ENCODE measurements at regions not wholly inside any gene's neighbourhood (a gene's known extent, or its start where the extent isn't known, plus 50 kb on each side); places are given as distances from the start of the nearest gene placed in this dataset.

DNA sequence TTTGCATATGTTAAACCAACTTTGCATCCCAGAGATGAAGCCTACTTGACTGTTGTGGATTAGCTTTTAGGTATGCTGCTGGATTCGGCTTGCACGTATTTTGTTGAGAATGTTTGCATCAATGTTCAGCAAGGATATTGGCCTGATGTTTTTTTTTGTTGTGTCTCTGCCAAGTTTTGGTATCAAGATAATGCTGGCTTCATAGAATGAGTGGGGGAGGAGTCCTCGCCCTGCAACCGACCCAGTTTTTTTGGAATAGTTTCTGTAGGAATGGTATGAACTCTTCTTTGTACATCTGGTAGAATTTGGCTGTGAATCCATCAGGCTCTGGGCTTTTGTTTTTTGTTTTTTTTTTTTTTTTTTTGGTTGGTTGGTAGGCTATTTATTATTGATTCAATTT lies 147.9 kb downstream of the AHR start:
- Histone ChIP-seq H4K20me1 (ENCODE audit: control insufficient read depth, insufficient read depth, low read depth, low read length) (no peaks in the 10 kb centered on the region), H3K9me3 (ENCODE audit: control insufficient read depth, insufficient read depth, low read length) (peaks cover 5% of the 10 kb centered on the region; the same call in 1 of the 2 replicates), H3K4me2 (ENCODE audit: low read length) (no peak overlapping the region), H3K4me1 (ENCODE audit: control insufficient read depth, low read length) (no peaks in the 10 kb centered on the region), H3K27me3 (ENCODE audit: control insufficient read depth, low read length) (no peaks in the 10 kb centered on the region), H3K4me3 (ENCODE audit: low read length) (no peak overlapping the region), H3K27ac (ENCODE audit: low read depth, low read length) (no peak overlapping the region), H3K9me2 (replicated peaks; ENCODE audit: control insufficient read depth, low read length) (no peaks in the 10 kb centered on the region; the same call in 1 of the 2 replicates), H3F3A (ENCODE audit: control insufficient read depth, insufficient read depth) (no peaks in the 10 kb centered on the region), H3K79me2 (ENCODE audit: control insufficient read depth, low read length) (no peaks in the 10 kb centered on the region), H3K36me3 (ENCODE audit: control insufficient read depth, low read length) (no peaks in the 10 kb centered on the region)
- TF ChIP-seq, protein P1, sequence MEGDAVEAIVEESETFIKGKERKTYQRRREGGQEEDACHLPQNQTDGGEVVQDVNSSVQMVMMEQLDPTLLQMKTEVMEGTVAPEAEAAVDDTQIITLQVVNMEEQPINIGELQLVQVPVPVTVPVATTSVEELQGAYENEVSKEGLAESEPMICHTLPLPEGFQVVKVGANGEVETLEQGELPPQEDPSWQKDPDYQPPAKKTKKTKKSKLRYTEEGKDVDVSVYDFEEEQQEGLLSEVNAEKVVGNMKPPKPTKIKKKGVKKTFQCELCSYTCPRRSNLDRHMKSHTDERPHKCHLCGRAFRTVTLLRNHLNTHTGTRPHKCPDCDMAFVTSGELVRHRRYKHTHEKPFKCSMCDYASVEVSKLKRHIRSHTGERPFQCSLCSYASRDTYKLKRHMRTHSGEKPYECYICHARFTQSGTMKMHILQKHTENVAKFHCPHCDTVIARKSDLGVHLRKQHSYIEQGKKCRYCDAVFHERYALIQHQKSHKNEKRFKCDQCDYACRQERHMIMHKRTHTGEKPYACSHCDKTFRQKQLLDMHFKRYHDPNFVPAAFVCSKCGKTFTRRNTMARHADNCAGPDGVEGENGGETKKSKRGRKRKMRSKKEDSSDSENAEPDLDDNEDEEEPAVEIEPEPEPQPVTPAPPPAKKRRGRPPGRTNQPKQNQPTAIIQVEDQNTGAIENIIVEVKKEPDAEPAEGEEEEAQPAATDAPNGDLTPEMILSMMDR (IDR thresholded peaks at IDR 0.05; ENCODE audit: low read depth, low read length, poor library complexity, severe bottlenecking): no peak
- no peak for TF ChIP-seq EZH2phosphoT487 (IDR thresholded peaks at IDR 0.05; ENCODE audit: borderline replicate concordance, low read length)

DNA sequence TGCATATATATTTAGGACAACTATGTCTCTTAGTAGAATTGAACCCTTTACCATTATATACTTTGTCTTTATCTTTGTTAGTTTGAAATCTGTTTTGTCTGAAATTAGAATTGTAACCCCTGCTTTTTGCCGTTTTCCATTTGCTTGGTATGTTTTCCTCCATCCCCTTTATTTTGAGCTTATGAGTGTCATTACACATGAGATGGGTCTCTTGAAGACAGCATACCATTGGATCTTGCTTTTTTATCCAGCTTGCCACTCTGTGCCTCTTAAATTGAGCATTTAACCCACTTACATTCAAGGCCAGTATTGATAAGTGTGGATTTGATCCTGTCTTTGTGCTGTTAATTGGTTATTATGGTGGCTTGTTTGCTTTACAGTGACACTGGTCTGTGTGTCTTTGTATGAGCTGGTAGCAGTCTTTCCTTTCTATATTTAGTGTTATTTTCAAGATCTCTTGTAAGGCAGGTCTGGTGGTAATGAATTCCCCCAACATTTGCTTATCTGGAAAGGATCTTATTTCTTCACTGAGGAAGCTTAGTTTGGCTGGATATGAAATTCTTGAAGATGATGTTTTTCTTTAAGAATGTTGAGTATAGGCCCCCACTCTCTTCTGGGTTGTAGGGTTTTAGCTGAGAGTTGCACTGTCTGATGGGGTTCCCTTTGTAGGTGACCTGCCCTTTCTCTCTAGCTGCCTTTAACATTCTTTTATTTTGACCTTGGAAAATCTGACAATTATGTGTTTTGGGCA lies 149.5 kb downstream of the AHR start:
- no peaks in the 10 kb centered on the region for H3K36me3 ChIP-seq (ENCODE audit: control insufficient read depth, low read length)
- H4K20me1 ChIP-seq (ENCODE audit: control insufficient read depth, insufficient read depth, low read depth, low read length): no peaks in the 10 kb centered on the region
- H3K27me3 ChIP-seq (ENCODE audit: control insufficient read depth, low read length): no peaks in the 10 kb centered on the region
- H3K4me2 ChIP-seq (ENCODE audit: low read length): no peak overlapping the region
- H3K27ac ChIP-seq (ENCODE audit: low read depth, low read length): no peak overlapping the region
- TF ChIP-seq, protein P1 (IDR thresholded peaks at IDR 0.05; ENCODE audit: low read depth, low read length, poor library complexity, severe bottlenecking): no peak
- TF ChIP-seq EZH2phosphoT487 (IDR thresholded peaks at IDR 0.05; ENCODE audit: borderline replicate concordance, low read length): no peak
- H3F3A ChIP-seq (ENCODE audit: control insufficient read depth, insufficient read depth): no peaks in the 10 kb centered on the region
- no peaks in the 10 kb centered on the region for H3K79me2 ChIP-seq (ENCODE audit: control insufficient read depth, low read length)
- H3K9me2 ChIP-seq (replicated peaks; ENCODE audit: control insufficient read depth, low read length): no peaks in the 10 kb centered on the region; the same call in 1 of the 2 replicates
- H3K9me3 ChIP-seq (ENCODE audit: control insufficient read depth, insufficient read depth, low read length): peaks cover 5% of the 10 kb centered on the region; the same call in 1 of the 2 replicates
- no peak overlapping the region for H3K4me3 ChIP-seq (ENCODE audit: low read length)
- no peaks in the 10 kb centered on the region for H3K4me1 ChIP-seq (ENCODE audit: control insufficient read depth, low read length)

DNA sequence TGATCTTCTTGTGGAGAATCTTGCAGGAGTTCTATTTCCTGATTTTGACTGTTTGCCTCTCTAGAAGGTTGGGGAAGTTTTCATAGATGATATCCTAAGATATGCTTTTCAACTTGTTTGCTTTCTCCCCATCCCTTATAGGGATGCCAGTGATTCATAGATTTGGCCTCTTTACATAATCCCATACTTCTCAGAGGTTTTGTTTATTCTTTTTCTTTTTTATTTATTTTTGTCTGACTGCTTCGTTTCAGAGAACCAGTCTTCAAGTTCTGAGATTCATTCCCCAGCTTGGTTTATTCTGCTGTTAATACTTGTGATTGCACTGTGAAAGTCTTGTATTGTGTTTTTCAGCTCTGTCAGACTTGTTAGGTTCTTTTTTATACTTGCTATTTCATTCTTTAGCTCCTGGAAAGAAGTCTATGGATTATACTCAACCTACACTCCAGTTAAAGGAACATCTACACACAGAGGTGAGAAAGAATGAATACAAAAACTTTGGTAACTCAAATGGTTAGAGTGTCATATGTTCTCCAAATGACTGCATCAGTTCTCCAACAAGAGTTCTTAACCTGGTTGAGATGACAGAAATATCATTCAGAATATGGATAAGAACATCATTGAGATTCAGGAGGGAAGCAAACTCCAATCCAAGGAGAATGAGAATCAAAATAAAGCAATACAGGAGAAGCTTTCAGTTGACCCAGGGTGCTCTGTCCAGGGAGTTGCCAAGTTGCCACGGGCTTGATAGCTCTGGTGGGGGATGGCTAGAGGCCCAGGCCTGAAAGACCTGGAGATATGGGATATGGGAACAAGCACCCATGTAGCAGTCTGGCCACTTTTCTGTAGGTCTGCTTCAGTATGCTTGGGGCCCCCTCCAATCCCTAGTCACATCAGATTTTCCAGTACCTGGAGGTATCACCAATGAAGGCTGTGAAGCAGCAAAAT lies 150.3 kb downstream of the AHR start:
- no peak overlapping the region for H3K27ac ChIP-seq (ENCODE audit: low read depth, low read length)
- no peaks in the 10 kb centered on the region for H3K4me1 ChIP-seq (ENCODE audit: control insufficient read depth, low read length)
- H3F3A ChIP-seq (ENCODE audit: control insufficient read depth, insufficient read depth): no peaks in the 10 kb centered on the region
- no peaks in the 10 kb centered on the region for H3K79me2 ChIP-seq (ENCODE audit: control insufficient read depth, low read length)
- peaks cover 5% of the 10 kb centered on the region; the same call in 1 of the 2 replicates for H3K9me3 ChIP-seq (ENCODE audit: control insufficient read depth, insufficient read depth, low read length)
- H3K9me2 ChIP-seq (replicated peaks; ENCODE audit: control insufficient read depth, low read length): no peaks in the 10 kb centered on the region; the same call in 1 of the 2 replicates
- no peak overlapping the region for H3K4me2 ChIP-seq (ENCODE audit: low read length)
- H4K20me1 ChIP-seq (ENCODE audit: control insufficient read depth, insufficient read depth, low read depth, low read length): no peaks in the 10 kb centered on the region
- TF ChIP-seq EZH2phosphoT487 (IDR thresholded peaks at IDR 0.05; ENCODE audit: borderline replicate concordance, low read length): no peak
- TF ChIP-seq, protein P1 (IDR thresholded peaks at IDR 0.05; ENCODE audit: low read depth, low read length, poor library complexity, severe bottlenecking): no peak
- H3K27me3 ChIP-seq (ENCODE audit: control insufficient read depth, low read length): no peaks in the 10 kb centered on the region
- H3K4me3 ChIP-seq (ENCODE audit: low read length): no peak overlapping the region
- no peaks in the 10 kb centered on the region for H3K36me3 ChIP-seq (ENCODE audit: control insufficient read depth, low read length)

All from DOHH2 (cell line).